ENCODE measurements at regions not wholly inside any gene's neighbourhood (a gene's known extent, or its start where the extent isn't known, plus 50 kb on each side); places are given as distances from the start of the nearest gene placed in this dataset.
"Not testable (repeated sequence)": the region's sequence is repeated elsewhere in the genome, so short reads cannot be mapped to it uniquely, and the experiment has no call there.

DNA sequence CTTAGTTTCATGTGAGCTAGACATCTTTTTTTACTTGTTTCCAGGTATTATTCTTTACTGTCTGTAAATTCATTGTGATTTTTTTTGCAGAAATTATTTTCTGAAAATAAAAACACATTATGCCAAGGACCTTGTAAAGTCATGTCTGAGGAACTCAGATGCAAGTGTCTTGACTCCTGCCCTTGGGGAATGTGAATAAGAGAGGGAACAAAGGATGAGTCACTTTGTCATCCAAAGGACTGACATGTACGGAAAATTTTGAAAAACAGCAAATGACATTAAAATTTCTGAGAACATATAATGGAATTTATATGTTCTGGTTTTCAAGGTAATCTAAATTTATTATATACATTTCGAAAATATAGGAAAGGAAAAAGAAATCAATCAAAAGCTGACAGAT lies 660.4 kb downstream of the CD109 start:
- no peak for DNase-seq (ENCODE audit: low read depth)
- no peak overlapping the region for H3K4me3 ChIP-seq (ENCODE audit: low read depth, low read length)
- TF ChIP-seq, protein P1, sequence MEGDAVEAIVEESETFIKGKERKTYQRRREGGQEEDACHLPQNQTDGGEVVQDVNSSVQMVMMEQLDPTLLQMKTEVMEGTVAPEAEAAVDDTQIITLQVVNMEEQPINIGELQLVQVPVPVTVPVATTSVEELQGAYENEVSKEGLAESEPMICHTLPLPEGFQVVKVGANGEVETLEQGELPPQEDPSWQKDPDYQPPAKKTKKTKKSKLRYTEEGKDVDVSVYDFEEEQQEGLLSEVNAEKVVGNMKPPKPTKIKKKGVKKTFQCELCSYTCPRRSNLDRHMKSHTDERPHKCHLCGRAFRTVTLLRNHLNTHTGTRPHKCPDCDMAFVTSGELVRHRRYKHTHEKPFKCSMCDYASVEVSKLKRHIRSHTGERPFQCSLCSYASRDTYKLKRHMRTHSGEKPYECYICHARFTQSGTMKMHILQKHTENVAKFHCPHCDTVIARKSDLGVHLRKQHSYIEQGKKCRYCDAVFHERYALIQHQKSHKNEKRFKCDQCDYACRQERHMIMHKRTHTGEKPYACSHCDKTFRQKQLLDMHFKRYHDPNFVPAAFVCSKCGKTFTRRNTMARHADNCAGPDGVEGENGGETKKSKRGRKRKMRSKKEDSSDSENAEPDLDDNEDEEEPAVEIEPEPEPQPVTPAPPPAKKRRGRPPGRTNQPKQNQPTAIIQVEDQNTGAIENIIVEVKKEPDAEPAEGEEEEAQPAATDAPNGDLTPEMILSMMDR (IDR thresholded peaks at IDR 0.05; ENCODE audit: insufficient read depth, low read length) = no peak

DNA sequence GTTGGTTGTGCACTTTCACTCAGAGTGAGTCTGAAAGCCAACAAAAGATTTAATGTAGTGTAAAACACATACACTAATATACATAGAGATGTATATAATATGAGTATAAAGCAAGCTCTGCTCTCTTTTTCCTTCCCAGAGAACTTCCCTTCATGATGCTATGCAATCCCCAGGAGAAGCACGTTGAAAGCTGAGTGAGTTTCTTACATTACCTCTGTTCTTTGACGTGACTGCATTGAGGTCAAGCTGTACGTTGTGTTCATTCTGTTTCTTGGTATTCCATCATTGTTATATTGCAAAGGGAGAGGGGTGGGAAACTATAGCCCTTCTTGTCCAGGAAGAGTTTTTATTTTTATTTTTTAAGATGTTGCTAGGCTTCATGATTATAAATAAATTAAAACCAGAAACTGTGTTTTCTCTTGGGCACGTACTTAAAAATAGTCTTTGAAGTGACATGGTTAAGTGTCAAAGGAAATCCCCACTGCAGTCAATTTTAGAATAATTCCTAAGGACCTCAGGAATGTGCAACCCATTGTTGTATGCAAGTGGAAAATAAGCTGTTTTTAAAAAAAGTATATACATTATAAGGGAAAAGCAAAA lies 651.0 kb downstream of the CD109 start:
- DNase-seq (ENCODE audit: low read depth) = no peak
- H3K4me3 ChIP-seq (ENCODE audit: low read depth, low read length) = no peak overlapping the region
- TF ChIP-seq, protein P1 (IDR thresholded peaks at IDR 0.05; ENCODE audit: insufficient read depth, low read length) = no peak

DNA sequence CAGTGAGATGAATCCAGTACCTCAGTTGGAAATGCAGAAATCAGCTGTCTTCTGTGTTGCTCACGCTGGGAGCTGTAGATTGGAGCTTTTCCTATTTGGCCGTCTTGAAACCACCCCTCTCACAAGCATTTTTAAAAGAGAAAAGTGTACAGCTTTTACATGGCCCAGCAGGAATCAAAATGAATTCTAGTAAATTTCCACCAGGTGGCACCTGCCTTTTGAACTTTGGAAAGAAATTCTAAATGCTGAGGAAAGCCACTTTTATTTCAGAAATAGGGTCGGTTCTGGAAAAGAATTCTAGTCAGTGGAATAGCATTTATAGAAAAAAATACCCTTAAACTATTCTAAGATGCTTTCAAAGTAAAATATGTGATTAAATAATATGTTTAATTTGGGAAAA lies 647.8 kb downstream of the CD109 start:
- DNase-seq (ENCODE audit: low read depth) = peak; percentile 29
- no peak overlapping the region for H3K4me3 ChIP-seq (ENCODE audit: low read depth, low read length)
- TF ChIP-seq, protein P1 (IDR thresholded peaks at IDR 0.05; ENCODE audit: insufficient read depth, low read length) = peak; percentile 27

DNA sequence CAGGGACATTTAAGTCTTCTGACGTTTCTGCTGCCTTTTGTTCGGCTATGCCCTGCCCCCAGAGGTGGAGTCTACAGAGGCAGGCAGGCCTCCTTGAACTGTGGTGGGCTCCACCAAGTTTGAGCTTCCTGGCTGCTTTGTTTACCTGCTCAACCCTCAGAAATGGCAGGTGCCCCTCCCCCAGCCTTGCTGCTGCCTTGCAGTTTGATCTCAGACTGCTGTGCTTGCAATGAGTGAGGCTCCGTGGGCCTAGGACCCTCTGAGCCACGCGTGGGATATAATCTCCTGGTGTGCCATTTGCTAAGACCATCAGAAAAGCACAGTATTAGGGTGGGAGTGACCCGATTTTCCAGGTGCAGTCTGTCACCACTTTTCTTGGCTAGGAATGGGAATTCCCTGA lies 647.3 kb downstream of the CD109 start:
- not testable (repeated sequence) for H3K4me3 ChIP-seq (ENCODE audit: low read depth, low read length); DNase-seq (ENCODE audit: low read depth)

DNA sequence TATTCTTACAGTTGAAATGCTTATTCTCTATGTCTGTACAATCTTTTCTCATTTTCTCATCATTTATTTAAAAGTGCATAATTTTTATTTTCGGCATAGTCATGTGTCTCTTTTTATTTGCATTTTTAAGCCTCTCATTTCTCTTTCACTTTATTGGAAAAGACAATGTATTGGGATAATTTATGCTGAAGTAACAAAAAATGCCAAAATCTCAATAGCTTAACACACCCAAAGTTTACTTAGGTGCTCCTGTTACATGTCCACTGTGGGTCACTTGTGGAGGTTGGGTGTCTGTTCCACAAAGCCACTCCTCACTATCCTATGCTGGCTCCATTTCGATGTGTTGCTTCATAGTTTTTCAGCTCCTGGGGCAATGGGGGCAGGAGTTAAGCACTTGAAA lies 638.7 kb downstream of the CD109 start:
- no peak for DNase-seq (ENCODE audit: low read depth)
- TF ChIP-seq, protein P1 (IDR thresholded peaks at IDR 0.05; ENCODE audit: insufficient read depth, low read length) = no peak

DNA sequence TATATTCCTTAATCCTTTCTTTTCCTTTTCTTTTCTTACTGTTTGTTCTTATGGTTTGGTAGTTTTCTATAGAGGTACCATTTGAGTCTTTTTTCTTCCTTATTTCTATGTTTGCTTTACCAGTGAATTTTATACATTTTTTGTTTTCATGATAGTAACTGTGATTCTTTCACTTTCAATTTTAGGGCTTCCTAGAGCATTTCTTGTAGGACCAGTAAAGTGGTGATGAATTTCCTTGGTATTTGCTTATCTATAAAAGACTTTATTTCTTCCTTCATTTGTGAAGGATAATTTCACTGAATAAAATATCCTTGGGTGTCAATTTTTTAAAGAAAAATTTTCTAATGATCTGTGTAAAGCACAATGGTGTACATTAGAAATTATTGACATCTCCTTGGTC lies 637.4 kb downstream of the CD109 start:
- no peak overlapping the region for H3K4me3 ChIP-seq (ENCODE audit: low read depth, low read length)
- TF ChIP-seq, protein P1 (IDR thresholded peaks at IDR 0.05; ENCODE audit: insufficient read depth, low read length) = no peak
- DNase-seq (ENCODE audit: low read depth) = peak; percentile 37

More for the DNA sequence above, 638.7 kb downstream of the CD109 start:
- H3K4me3 ChIP-seq (ENCODE audit: low read depth, low read length) = no peak overlapping the region

DNA sequence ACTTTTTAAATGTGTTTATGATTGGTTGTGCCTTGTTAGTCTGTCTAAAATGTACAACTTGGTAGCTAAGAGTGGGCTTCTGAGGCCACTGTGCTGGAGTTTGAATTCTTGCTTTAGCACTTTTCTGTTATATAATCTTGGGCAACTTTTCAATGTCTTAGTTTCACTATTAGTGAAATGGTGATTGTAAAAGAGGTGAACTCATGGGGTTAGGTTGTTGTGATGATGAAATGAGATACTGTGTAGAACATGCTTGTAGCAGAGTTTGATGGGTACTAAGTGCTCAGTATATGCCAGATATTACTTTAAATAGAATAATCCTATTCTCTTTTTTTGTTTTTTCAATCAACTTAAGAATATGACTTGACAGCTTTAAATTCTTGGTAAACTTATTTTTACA lies 624.7 kb downstream of the CD109 start:
- TF ChIP-seq, protein P1 (IDR thresholded peaks at IDR 0.05; ENCODE audit: insufficient read depth, low read length) = no peak
- H3K4me3 ChIP-seq (ENCODE audit: low read depth, low read length) = no peak overlapping the region
- no peak for DNase-seq (ENCODE audit: low read depth)

All from fibroblast of the aortic adventitia (primary cell).